WERI-Rb-1 (cell line): ENCODE measurements at regions not wholly inside any gene's neighbourhood (a gene's known extent, or its start where the extent isn't known, plus 50 kb on each side); places are given as distances from the start of the nearest gene placed in this dataset.

Experiments used
- DNase-seq: peaks from one replicate; pipeline ENCODE4 v3.0.0-alpha.2; 2020
- H3K27ac ChIP-seq: fragments of 250-450 bp; sonication (Bioruptor Pico); 2 replicates; pipeline ENCODE4 v1.5.1; 2020; ENCODE audit warnings: mild to moderate bottlenecking, moderate library complexity
- H3K27me3 ChIP-seq: fragments of 250-450 bp; sonication (Bioruptor Pico); 2 replicates; pipeline ENCODE4 v1.5.1; 2021; ENCODE audit warnings: mild to moderate bottlenecking, low read depth, moderate library complexity; ENCODE audit not compliant: insufficient read depth, severe bottlenecking
- H3K36me3 ChIP-seq: fragments of 250-450 bp; sonication (Bioruptor Pico); 2 replicates; pipeline ENCODE4 v1.5.1; 2020; ENCODE audit warnings: mild to moderate bottlenecking, moderate library complexity
- H3K4me3 ChIP-seq: 2 replicates; pipeline ENCODE4 v1.5.1; 2011; ENCODE audit warnings: low read depth, mild to moderate bottlenecking, control low read depth, low read length
- H3K9me3 ChIP-seq: fragments of 250-450 bp; sonication (Bioruptor Pico); 2 replicates; pipeline ENCODE4 v1.5.1; 2021; ENCODE audit warnings: mild to moderate bottlenecking, moderate library complexity; ENCODE audit not compliant: severe bottlenecking
- TF ChIP-seq, protein P1 (sequence below): IDR thresholded peaks from 2 replicates; pipeline ENCODE4 v1.5.1; 2011; ENCODE audit warnings: low read depth, mild to moderate bottlenecking, control low read depth, inconsistent platforms, low read length

DNA sequence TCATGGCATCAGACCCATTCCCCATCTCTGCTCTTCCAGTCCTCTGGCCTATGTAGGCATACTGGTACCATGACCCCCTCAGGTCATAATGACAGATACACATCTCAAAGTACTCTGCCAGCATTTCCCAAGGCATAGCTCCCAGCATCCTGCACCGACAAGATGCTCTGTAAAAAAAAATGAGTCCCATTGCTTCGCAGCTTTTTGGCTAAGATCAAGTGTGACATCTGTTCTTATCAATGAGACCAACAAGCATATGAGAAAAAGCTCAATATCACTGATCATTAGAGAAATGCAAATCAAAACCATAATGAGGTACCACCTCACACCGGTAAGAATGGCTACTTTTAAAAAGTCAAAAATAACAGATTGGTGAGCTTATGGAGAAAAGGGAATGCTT, 463.9 kb upstream of the PROK2 start:
- no peak overlapping the region for H3K27ac ChIP-seq
- no peaks in the 10 kb centered on the region for H3K36me3 ChIP-seq
- TF ChIP-seq, protein P1, sequence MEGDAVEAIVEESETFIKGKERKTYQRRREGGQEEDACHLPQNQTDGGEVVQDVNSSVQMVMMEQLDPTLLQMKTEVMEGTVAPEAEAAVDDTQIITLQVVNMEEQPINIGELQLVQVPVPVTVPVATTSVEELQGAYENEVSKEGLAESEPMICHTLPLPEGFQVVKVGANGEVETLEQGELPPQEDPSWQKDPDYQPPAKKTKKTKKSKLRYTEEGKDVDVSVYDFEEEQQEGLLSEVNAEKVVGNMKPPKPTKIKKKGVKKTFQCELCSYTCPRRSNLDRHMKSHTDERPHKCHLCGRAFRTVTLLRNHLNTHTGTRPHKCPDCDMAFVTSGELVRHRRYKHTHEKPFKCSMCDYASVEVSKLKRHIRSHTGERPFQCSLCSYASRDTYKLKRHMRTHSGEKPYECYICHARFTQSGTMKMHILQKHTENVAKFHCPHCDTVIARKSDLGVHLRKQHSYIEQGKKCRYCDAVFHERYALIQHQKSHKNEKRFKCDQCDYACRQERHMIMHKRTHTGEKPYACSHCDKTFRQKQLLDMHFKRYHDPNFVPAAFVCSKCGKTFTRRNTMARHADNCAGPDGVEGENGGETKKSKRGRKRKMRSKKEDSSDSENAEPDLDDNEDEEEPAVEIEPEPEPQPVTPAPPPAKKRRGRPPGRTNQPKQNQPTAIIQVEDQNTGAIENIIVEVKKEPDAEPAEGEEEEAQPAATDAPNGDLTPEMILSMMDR = no peak
- no peaks in the 10 kb centered on the region for H3K9me3 ChIP-seq
- H3K27me3 ChIP-seq = no peaks in the 10 kb centered on the region
- DNase-seq = no peak
- H3K4me3 ChIP-seq = no peak overlapping the region

DNA sequence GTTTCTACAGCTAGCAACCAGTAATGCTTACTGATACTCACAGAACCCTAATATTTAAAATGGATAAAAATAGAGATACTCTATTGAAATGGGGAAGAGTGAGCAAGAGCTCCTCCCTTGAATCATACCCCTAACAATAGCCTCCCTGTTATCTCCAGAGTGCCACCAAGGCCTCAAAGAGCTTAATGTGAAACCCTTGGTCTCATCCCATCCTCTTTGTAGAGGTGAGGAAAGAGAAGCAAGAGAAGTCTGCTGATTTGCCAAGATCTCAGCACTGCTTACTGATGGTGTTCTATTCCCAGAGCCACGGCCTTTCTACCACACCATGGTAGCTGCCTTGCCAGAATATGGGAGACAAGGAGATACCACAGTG, 463.4 kb upstream of the PROK2 start:
- Histone ChIP-seq H3K27me3 (no peaks in the 10 kb centered on the region), H3K36me3 (no peaks in the 10 kb centered on the region), H3K4me3 (no peak overlapping the region), H3K9me3 (no peaks in the 10 kb centered on the region), H3K27ac (no peak overlapping the region)
- DNase-seq = no peak
- TF ChIP-seq, protein P1 = no peak

DNA sequence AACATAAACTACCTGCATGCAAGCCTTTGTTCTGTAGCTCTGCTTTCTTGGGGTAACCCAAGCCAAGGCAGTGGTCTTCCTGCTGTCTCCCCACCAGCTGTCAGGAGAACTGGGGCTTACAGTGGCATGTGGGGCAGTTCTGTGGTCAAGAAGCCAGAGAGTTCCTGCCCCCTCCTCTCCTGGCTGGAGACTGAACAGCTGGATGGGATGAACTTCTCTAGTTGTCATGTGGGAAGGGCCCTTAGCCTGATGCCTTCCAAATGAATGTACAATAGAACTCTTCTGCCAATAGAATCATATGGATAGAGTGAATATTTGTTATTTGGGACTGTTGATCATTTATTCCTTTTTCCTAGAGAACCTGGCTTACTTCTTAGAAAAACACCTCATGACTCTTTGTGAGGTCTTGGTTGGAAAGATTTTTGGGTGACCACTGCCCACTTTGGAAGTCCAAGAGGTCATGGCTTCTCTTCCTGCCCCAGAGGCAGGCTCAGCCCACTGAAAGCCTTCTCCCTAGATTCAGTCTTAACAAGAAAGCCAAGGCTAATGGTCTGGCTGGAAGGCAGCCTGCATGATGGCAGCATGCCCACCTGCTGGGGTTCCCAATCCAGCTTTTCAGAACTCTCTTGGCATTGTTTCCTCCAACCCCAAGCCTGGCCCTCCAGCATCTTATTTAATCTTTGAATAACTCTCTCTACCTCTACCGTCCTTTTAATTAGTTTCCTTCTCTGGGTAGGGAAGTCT, 462.9 kb upstream of the PROK2 start:
- Histone ChIP-seq H3K4me3 (no peak overlapping the region), H3K9me3 (no peaks in the 10 kb centered on the region), H3K27ac (no peak overlapping the region), H3K36me3 (no peaks in the 10 kb centered on the region), H3K27me3 (no peaks in the 10 kb centered on the region)
- TF ChIP-seq, protein P1 = no peak
- DNase-seq = no peak

DNA sequence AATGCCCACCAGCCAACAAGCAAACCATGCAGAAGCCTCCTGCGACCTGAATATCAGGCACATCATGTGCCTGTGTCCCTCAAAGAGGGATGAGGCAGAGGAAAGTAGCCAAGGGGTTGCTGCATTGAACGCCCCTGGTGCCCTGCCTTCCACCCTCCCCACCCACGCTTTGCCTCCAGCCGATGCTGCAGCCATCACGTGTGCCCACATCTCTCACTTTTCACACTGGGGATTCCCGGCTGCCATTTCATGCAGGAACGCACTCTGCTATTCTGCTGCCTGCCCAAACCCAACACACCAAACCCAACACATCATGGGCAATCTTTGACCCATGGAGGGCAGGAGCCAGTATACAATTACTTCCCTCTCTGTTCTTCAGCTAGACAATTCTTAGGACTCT, 462.2 kb upstream of the PROK2 start:
- Histone ChIP-seq H3K36me3 (no peaks in the 10 kb centered on the region), H3K27ac (no peak overlapping the region), H3K27me3 (no peaks in the 10 kb centered on the region), H3K9me3 (no peaks in the 10 kb centered on the region), H3K4me3 (no peak overlapping the region)
- TF ChIP-seq, protein P1 = no peak
- DNase-seq = no peak

DNA sequence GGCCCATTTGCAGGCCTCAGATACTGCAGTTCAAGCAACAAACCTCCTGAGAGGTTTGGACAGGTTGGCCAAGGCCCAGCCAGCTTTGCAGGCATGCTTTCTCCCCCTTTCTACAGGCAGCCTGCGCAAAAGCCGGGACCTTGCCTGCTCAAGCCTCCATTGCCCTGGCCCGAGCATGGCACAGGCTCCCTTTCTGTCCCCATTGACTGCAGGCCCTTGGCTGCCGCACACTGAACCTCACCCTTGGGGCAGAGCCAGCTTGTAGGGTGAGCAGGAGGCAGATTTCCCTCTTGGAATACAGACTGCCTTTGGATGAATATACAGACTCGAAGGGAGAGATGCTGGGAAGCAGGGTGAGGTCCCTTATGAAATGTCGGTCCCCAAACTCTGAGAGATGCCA, 461.7 kb upstream of the PROK2 start:
- TF ChIP-seq, protein P1 = no peak
- no peak overlapping the region for H3K27ac ChIP-seq
- no peaks in the 10 kb centered on the region for H3K9me3 ChIP-seq
- H3K36me3 ChIP-seq = no peaks in the 10 kb centered on the region
- H3K4me3 ChIP-seq = no peak overlapping the region
- no peak for DNase-seq
- no peaks in the 10 kb centered on the region for H3K27me3 ChIP-seq

DNA sequence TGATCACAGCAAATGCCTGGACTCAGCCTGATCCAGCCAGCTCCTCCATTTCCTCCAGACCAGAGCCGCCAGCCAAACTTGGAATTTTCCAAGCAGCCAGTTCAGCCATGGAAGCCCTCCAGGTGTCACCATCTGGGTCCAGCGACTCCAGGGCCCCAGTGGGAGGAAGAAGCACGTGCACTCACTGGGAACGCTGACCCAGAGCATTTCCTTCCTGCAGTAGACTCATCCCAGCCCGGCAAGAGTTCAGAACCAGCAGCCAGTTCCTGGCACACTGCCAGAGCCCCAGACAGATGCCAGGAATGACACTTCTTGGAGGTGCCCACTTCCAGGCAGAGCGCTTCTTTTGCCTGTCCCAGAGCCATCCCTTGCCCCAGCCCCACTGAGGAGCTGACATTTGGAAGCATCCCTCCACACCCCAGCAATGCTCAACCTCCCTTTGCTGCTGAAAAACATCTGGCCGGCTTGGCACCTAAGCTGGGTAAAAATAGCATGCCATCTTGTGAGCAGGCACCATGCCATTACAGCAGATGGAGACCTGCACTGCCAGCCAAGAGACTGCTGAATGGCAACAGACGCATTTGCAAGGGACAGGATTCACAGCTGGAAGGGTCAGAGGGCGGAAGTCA, 460.3 kb upstream of the PROK2 start:
- H3K4me3 ChIP-seq = no peak overlapping the region
- no peaks in the 10 kb centered on the region for H3K9me3 ChIP-seq
- no peak overlapping the region for H3K27ac ChIP-seq
- TF ChIP-seq, protein P1 = 0 out of 2 replicates have a peak, but pooled peaks have one; percentile 1
- no peaks in the 10 kb centered on the region for H3K27me3 ChIP-seq
- DNase-seq = no peak
- H3K36me3 ChIP-seq = no peaks in the 10 kb centered on the region
